Lung (tissue), 11 donors: ENCODE measurements at regions not wholly inside any gene's neighbourhood (a gene's known extent, or its start where the extent isn't known, plus 50 kb on each side); places are given as distances from the start of the nearest gene placed in this dataset.

Experiments used
- ATAC-seq: fragments of 200-7000 bp; cut with Tn5 transposase; one replicate; pipeline ENCODE4 v1.9.1; 2020; ENCODE audit warnings: moderate number of reproducible peaks; ENCODE audit not compliant: insufficient read depth, low FRiP score
- DNase-seq, 3 donors: peaks; one replicate each; pipeline ENCODE4 v3.0.0-alpha.2; 2013 to 2017
- H3K27ac ChIP-seq, 2 donors: one replicate each; pipeline ENCODE4 v1.5.1; 2013; ENCODE audit warnings: mild to moderate bottlenecking in 2 of 2, moderate library complexity in 2 of 2, control low read depth in 1 of 2, inconsistent platforms in 1 of 2, low read depth in 1 of 2, low read length in 1 of 2
- H3K27me3 ChIP-seq, 3 donors: one replicate each; pipeline ENCODE4 v1.5.1; 2013; ENCODE audit warnings: low read length in 2 of 3; ENCODE audit not compliant: control insufficient read depth in 3 of 3, insufficient read depth in 3 of 3
- H3K36me3 ChIP-seq, 4 donors: one replicate each; pipeline ENCODE4 v1.5.1; 2013; ENCODE audit warnings: low read length in 4 of 4, mild to moderate bottlenecking in 1 of 4, moderate library complexity in 1 of 4; ENCODE audit not compliant: control insufficient read depth in 4 of 4, insufficient read depth in 4 of 4
- H3K4me1 ChIP-seq, 5 donors: one replicate each; pipeline ENCODE4 v1.5.1; 2013; ENCODE audit warnings: low read length in 5 of 5, mild to moderate bottlenecking in 2 of 5, moderate library complexity in 1 of 5; ENCODE audit not compliant: control insufficient read depth in 5 of 5, insufficient read depth in 5 of 5
- H3K4me3 ChIP-seq: one replicate; pipeline ENCODE4 v1.5.1; 2013; ENCODE audit warnings: mild to moderate bottlenecking, control low read depth, moderate library complexity
- H3K9ac ChIP-seq, 2 donors: one replicate each; pipeline ENCODE4 v1.5.1; 2013; ENCODE audit warnings: low read length in 2 of 2, control low read depth in 1 of 2; ENCODE audit not compliant: insufficient read depth in 1 of 2
- H3K9me3 ChIP-seq, 4 donors: one replicate each; pipeline ENCODE4 v1.5.1; 2013; ENCODE audit warnings: low read length in 3 of 4, mild to moderate bottlenecking in 1 of 4, moderate library complexity in 1 of 4; ENCODE audit not compliant: control insufficient read depth in 4 of 4, insufficient read depth in 3 of 4
- WGBS, 2 donors: extraction: QIAGEN DNeasy Blood & Tissue Kit; methylation state at CpG; one replicate each; pipeline ENCODE4 v1.1.7; 2013; 5-methylcytosine and 5-hydroxymethylcytosine counted together
- TF ChIP-seq, protein P1 (sequence below): IDR thresholded peaks from 2 replicates; pipeline ENCODE4 v1.5.1; 2012; ENCODE audit warnings: mild to moderate bottlenecking; ENCODE audit errors: control extremely low read depth, extremely low read depth
- donor health status: control.
- donor health status: control.
- donor health status: Bipolar disorder and iron deficiency.
- donor health status: healthy.
- donor health status: DM: yes; HTN: yes; CAD: no.

DNA sequence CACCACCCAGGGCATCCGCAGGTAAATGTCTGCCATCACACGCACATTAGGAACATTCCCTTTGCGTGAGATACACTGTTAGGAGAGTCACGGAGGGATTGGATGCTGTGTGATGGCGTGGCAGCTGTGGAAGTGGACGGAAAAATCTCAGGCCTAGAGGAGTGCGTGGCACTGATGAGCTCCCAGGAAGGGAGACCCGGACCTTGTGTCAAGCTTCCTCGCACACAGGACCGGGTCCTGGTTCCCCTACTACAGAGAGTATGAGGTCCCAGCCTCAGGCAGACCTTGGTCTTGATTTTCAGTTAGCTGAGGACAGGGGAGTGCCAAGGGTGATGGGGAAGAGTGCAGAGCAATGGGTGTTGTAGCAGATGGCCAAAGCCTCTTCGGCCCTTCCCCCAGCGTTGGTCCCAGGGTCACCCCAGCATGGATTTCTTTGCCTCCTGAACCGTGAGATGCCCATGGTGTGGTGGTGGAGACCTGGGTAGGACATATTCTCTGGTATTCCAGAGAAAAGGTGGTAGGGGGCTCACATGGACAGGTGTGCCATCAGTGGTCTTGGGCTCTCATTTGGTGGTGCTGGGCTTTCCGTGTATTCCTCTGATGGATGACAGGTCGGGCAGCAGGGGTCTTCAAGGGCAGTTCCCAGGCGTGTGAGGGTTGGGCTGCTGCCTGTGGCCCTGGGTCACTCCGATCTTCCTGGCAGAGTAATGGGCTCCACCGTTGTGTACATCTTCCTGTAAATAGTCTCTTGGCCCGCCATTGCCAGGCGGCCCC lies 105.1 kb downstream of the SNRPN start:
- ATAC-seq (no peak), DNase-seq (no peak)
- 91 to 95% methylated on average over 20 of the region's 20 CpGs for WGBS, 2 donors
- TF ChIP-seq, protein P1, sequence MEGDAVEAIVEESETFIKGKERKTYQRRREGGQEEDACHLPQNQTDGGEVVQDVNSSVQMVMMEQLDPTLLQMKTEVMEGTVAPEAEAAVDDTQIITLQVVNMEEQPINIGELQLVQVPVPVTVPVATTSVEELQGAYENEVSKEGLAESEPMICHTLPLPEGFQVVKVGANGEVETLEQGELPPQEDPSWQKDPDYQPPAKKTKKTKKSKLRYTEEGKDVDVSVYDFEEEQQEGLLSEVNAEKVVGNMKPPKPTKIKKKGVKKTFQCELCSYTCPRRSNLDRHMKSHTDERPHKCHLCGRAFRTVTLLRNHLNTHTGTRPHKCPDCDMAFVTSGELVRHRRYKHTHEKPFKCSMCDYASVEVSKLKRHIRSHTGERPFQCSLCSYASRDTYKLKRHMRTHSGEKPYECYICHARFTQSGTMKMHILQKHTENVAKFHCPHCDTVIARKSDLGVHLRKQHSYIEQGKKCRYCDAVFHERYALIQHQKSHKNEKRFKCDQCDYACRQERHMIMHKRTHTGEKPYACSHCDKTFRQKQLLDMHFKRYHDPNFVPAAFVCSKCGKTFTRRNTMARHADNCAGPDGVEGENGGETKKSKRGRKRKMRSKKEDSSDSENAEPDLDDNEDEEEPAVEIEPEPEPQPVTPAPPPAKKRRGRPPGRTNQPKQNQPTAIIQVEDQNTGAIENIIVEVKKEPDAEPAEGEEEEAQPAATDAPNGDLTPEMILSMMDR = no peak
- no peaks in the 10 kb centered on the region for H3K27me3 ChIP-seq
- no peaks in the 10 kb centered on the region for H3K4me1 ChIP-seq
- H3K36me3 ChIP-seq = peaks cover 58 to 98% (median 79%) of the 10 kb centered on the region in 4 donors
- H3K27ac ChIP-seq = no peak overlapping the region
- H3K9ac ChIP-seq = no peak overlapping the region
- no peak overlapping the region for H3K4me3 ChIP-seq
- H3K9me3 ChIP-seq = peaks cover 45 to 100% (median 78%) of the 10 kb centered on the region in 4 donors

DNA sequence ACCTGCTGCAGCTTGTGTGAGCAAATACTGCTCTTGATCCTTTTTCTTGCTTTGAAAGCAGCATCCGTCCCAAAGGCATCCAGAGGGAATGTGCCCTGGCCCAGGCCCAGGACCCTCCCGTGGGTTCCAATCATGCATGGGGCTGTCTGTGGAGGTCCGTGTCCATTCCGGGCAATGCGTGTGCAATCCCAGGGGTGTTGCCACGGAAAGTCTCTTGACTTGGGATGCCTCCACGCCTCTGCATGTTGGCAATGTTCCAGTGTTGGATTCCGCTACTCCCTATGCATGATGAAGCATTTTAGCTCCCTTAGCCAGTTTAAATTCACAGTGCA lies 105.7 kb downstream of the SNRPN start:
- Histone ChIP-seq H3K27ac (no peak overlapping the region), H3K27me3 (no peaks in the 10 kb centered on the region), H3K9me3 (peaks cover 43 to 100% (median 76%) of the 10 kb centered on the region in 4 donors), H3K36me3 (peaks cover 58 to 98% (median 76%) of the 10 kb centered on the region in 4 donors), H3K9ac (no peak overlapping the region), H3K4me3 (no peak overlapping the region), H3K4me1 (no peaks in the 10 kb centered on the region)
- WGBS, 2 donors = 89 to 91% methylated on average over 8 of the region's 8 CpGs
- ATAC-seq (no peak), DNase-seq (no peak)
- TF ChIP-seq, protein P1 = no peak

DNA sequence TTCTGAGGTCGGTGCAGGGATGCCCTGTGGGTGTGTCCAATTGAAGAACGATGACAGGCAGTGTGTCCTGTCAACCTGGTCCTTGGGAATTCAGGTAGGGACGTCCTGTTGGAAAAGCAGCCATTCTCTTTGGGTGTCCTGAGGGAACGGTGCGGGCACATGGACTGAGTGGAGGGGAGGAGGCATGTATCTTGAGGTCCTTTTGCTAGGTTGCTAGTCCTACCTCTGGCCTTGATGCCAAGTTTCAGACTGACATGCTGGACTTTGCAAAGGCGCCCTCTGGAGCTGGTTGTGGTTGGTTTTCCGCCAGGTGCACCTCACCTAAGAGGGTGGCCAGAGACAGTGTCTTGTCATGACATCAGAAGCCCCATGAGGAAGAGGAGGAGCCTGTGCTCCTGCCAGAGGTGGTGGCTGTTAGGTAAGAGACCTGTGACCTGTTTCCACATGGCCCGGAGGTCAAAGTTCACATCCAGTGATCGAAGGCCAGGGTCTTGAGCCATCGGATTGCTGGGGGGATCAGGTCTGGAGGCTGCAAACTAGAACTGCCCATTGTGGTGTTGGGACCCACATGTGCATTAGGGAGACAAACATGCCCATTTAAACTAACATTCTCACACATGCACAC lies 106.3 kb downstream of the SNRPN start:
- H3K9me3 ChIP-seq = peaks cover 41 to 100% (median 74%) of the 10 kb centered on the region in 4 donors
- H3K27me3 ChIP-seq = no peaks in the 10 kb centered on the region
- 87% methylated on average over 10 of the region's 10 CpGs for WGBS, 2 donors
- peaks cover 59 to 99% (median 74%) of the 10 kb centered on the region in 4 donors for H3K36me3 ChIP-seq
- TF ChIP-seq, protein P1 = no peak
- H3K9ac ChIP-seq = no peak overlapping the region
- no peak overlapping the region for H3K27ac ChIP-seq
- DNase-seq (no peak), ATAC-seq (no peak)
- no peak overlapping the region for H3K4me3 ChIP-seq
- H3K4me1 ChIP-seq = no peaks in the 10 kb centered on the region
